Activated CD4-positive, alpha-beta T cell treated with anti-CD3 and anti-CD28 coated beads, Interleukin-2, amount 50 U/mL, for 24 hours (primary cell): ENCODE measurements at regions not wholly inside any gene's neighbourhood (a gene's known extent, or its start where the extent isn't known, plus 50 kb on each side); places are given as distances from the start of the nearest gene placed in this dataset.
A peak's percentile ranks its signal among the peaks of the same experiment; 100 is the strongest.

ENCODE experiments used
- DNase-seq, 2 donors: peaks; one replicate each; pipeline ENCODE4 v3.0.0-alpha.2; 2020; ENCODE audit warnings: low read depth in 1 of 2, low spot score in 1 of 2

- no peak for DNase-seq
Measured at GRCh38 chr7:16978358-16979244, 96.8 kb upstream of the AGR3 start.

- no peak for DNase-seq
Measured at GRCh38 chr7:16980539-16980938, 98.8 kb upstream of the AGR3 start.

- peak in 1 of 2 donors; percentile 17 for DNase-seq
Measured at GRCh38 chr7:16982640-16983350, 101.0 kb upstream of the AGR3 start.

- DNase-seq, result no peak
Measured at GRCh38 chr7:16984375-16984774, 102.6 kb upstream of the AGR3 start.

- no peak for DNase-seq
Measured at GRCh38 chr7:16985621-16986020, 103.8 kb upstream of the AGR3 start.

- no peak for DNase-seq
Measured at GRCh38 chr7:16986755-16987154, 105.0 kb upstream of the AGR3 start.

- no peak for DNase-seq
Measured at GRCh38 chr7:16989811-16990413, 108.1 kb upstream of the AGR3 start.

- no peak for DNase-seq
Measured at GRCh38 chr7:16991551-16991950, 109.8 kb upstream of the AGR3 start.

- DNase-seq, result no peak
Measured at GRCh38 chr7:16993543-16993942, 111.8 kb upstream of the AGR3 start.

- DNase-seq, result no peak
Measured at GRCh38 chr7:16998481-16999051, 116.8 kb upstream of the AGR3 start.

GRCh38 chr7:16999541-17000267 is 117.9 kb upstream of the AGR3 start:
- no peak for DNase-seq

- no peak for DNase-seq
Measured at GRCh38 chr7:17005271-17005670, 123.5 kb upstream of the AGR3 start.

GRCh38 chr7:17007841-17008240 is 126.1 kb upstream of the AGR3 start:
- no peak for DNase-seq

GRCh38 chr7:17009007-17009719 is 127.4 kb upstream of the AGR3 start:
- no peak for DNase-seq

GRCh38 chr7:17009933-17010332 is 128.2 kb upstream of the AGR3 start:
- DNase-seq, result no peak

- no peak for DNase-seq
Measured at GRCh38 chr7:17010637-17011300, 129.0 kb upstream of the AGR3 start.

GRCh38 chr7:17013204-17013603 is 131.4 kb upstream of the AGR3 start:
- DNase-seq, result no peak

GRCh38 chr7:17014686-17015085 is 132.9 kb upstream of the AGR3 start:
- DNase-seq, result no peak

- DNase-seq, result no peak
Measured at GRCh38 chr7:17015598-17016031, 133.8 kb upstream of the AGR3 start.
